Endodermal cell (in vitro differentiated cells): ENCODE measurements at regions not wholly inside any gene's neighbourhood (a gene's known extent, or its start where the extent isn't known, plus 50 kb on each side); places are given as distances from the start of the nearest gene placed in this dataset.

Source experiments
- DNase-seq: peaks from one replicate; pipeline ENCODE4 v3.0.0-alpha.2; 2017
- H3K27ac ChIP-seq: 2 replicates; pipeline ENCODE4 v1.5.1; 2013; ENCODE audit warnings: mild to moderate bottlenecking, low read depth, low read length, moderate library complexity
- H3K27me3 ChIP-seq: 2 replicates; pipeline ENCODE4 v1.6.1; 2013; ENCODE audit warnings: mild to moderate bottlenecking, low read length, moderate library complexity; ENCODE audit not compliant: insufficient read depth, control insufficient read depth, poor library complexity, severe bottlenecking
- H3K36me3 ChIP-seq: 2 replicates; pipeline ENCODE4 v1.7.0; 2013; ENCODE audit warnings: mild to moderate bottlenecking, low read length, moderate library complexity; ENCODE audit not compliant: control insufficient read depth, insufficient read depth
- H3K4me1 ChIP-seq: one replicate; pipeline ENCODE4 v1.7.0; 2013; ENCODE audit warnings: low read length; ENCODE audit not compliant: control insufficient read depth, insufficient read depth
- H3K4me3 ChIP-seq: 2 replicates; pipeline ENCODE4 v1.5.1; 2013; ENCODE audit warnings: mild to moderate bottlenecking, low read length, moderate library complexity
- H3K9ac ChIP-seq: 2 replicates; pipeline ENCODE4 v1.6.1; 2013; ENCODE audit warnings: mild to moderate bottlenecking, low read length, moderate library complexity; ENCODE audit not compliant: poor library complexity, severe bottlenecking; ENCODE audit errors: extremely low read depth
- H3K9me3 ChIP-seq: 2 replicates; pipeline ENCODE4 v1.6.1; 2013; ENCODE audit warnings: mild to moderate bottlenecking, low read length, moderate library complexity; ENCODE audit not compliant: control insufficient read depth
- H3K27ac Mint-ChIP-seq: 2 replicates; pipeline ENCODE4 v1.8.0; 2020; ENCODE audit warnings: mixed read lengths
- H3K27me3 Mint-ChIP-seq: 2 replicates; pipeline ENCODE4 v1.8.0; 2021; ENCODE audit warnings: mild to moderate bottlenecking, mixed read lengths; ENCODE audit not compliant: insufficient read depth
- H3K36me3 Mint-ChIP-seq: 2 replicates; pipeline ENCODE4 v1.8.0; 2020; ENCODE audit warnings: low read depth, mixed read lengths
- H3K4me1 Mint-ChIP-seq: 2 replicates; pipeline ENCODE4 v1.8.0; 2020; ENCODE audit warnings: mixed read lengths
- H3K4me3 Mint-ChIP-seq: 2 replicates; pipeline ENCODE4 v1.8.0; 2020; ENCODE audit warnings: mild to moderate bottlenecking, moderate library complexity, mixed read lengths
- H3K9me3 Mint-ChIP-seq: 2 replicates; pipeline ENCODE4 v1.8.0; 2020; ENCODE audit warnings: mild to moderate bottlenecking, mixed read lengths
- WGBS, 2 experiments: methylation state at CpG; one replicate each; pipeline versions ENCODE4 v1.1.5 to v1.1.7; 2013; ENCODE audit warnings: missing lambda C conversion rate in 2 of 2, mixed read lengths in 1 of 2; ENCODE audit not compliant: insufficient coverage in 1 of 2, insufficient read length in 1 of 2; 5-methylcytosine and 5-hydroxymethylcytosine counted together
- TF ChIP-seq, protein P1 (sequence below): fragments of 200-600 bp; sonication (generic); conservative IDR thresholded peaks from 2 replicates; pipeline ENCODE4 v1.5.0; 2021; ENCODE audit warnings: antibody characterized with exemption, mild to moderate bottlenecking

GRCh38 chr16:62648256-62648655 lies 612.0 kb upstream of the CDH8 start:
- Histone ChIP-seq H3K27me3 (no peaks in the 10 kb centered on the region), H3K9me3 (no peaks in the 10 kb centered on the region), H3K9ac (no peak overlapping the region), H3K4me1 (no peaks in the 10 kb centered on the region), H3K27ac (no peak overlapping the region), H3K36me3 (no peaks in the 10 kb centered on the region), H3K4me3 (no peak overlapping the region)
- TF ChIP-seq, protein P1, sequence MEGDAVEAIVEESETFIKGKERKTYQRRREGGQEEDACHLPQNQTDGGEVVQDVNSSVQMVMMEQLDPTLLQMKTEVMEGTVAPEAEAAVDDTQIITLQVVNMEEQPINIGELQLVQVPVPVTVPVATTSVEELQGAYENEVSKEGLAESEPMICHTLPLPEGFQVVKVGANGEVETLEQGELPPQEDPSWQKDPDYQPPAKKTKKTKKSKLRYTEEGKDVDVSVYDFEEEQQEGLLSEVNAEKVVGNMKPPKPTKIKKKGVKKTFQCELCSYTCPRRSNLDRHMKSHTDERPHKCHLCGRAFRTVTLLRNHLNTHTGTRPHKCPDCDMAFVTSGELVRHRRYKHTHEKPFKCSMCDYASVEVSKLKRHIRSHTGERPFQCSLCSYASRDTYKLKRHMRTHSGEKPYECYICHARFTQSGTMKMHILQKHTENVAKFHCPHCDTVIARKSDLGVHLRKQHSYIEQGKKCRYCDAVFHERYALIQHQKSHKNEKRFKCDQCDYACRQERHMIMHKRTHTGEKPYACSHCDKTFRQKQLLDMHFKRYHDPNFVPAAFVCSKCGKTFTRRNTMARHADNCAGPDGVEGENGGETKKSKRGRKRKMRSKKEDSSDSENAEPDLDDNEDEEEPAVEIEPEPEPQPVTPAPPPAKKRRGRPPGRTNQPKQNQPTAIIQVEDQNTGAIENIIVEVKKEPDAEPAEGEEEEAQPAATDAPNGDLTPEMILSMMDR = no peak
- DNase-seq = no peak
- WGBS, 2 experiments = 95 to 100% methylated on average over 1 to 2 of the region's 2 CpGs
- no peaks in the 10 kb centered on the region for H3K27me3 Mint-ChIP-seq
- H3K36me3 Mint-ChIP-seq = no peaks in the 10 kb centered on the region
- no peak overlapping the region for H3K27ac Mint-ChIP-seq
- H3K4me1 Mint-ChIP-seq = no peaks in the 10 kb centered on the region
- H3K9me3 Mint-ChIP-seq = no peaks in the 10 kb centered on the region
- H3K4me3 Mint-ChIP-seq = no peak overlapping the region

DNA sequence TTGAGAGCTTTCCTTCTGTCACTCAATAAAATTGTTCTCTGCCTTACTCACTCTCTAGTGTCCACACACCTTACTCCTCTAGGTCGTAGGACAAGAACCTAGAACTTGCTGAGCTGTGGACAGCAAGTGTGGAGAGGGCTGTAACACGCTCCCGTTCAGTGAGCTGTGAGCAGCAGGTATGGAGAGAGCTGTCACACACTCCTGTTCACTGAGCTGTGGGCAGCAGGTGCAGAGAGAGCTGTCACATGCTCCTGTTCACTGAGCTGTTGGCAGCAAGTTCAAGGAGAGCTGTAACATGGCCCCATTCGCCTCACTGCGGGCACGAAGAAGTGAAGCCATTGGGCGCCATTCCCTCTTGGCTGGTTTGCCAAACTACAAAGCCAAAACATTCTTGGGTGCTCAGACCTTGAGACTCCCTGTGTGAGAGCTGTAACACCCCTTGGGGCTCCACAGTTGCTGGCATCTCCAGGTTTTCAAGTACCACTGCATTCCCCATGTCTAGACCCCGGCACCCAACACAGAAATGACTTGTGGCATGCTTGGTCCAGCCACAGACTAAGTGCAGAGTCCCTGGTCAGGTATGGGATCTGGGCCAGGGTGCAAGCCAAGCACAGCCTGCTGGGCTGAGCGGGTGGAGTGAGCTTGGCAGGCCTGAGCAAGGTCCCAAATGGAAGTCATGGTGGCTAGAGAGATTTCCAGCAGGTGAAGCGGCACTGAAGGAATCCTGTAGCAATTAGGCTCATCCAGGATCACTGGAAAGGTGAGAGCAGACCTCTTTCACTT lies 608.0 kb upstream of the CDH8 start:
- 94 to 97% methylated on average over 9 to 10 of the region's 10 CpGs for WGBS, 2 experiments

DNA sequence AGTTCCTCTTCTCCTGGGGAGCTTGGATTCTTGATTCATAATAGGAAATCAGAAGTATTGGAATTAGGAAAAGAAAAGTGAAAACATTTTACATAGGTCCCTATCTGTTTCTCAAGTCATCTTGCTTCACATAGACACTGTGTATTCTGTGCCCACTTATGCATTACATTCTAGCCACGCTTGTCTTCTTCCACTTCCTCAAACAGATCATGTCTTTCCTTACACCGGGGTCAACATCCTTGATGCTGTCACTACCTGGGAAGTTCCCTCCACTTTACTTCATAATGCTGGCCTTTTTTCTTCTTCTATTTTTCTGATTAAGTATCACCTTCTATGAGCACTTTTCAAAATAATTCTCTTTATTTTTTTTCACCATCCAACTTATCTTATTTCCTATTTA lies 606.4 kb upstream of the CDH8 start:
- Mint-ChIP-seq H3K9me3 (no peaks in the 10 kb centered on the region), H3K4me3 (no peak overlapping the region), H3K4me1 (no peaks in the 10 kb centered on the region), H3K36me3 (no peaks in the 10 kb centered on the region), H3K27me3 (no peaks in the 10 kb centered on the region), H3K27ac (no peak overlapping the region)
- no peak overlapping the region for H3K9ac ChIP-seq
- DNase-seq = no peak
- TF ChIP-seq, protein P1 = no peak
- no peaks in the 10 kb centered on the region for H3K4me1 ChIP-seq
- H3K4me3 ChIP-seq = no peak overlapping the region
- H3K27ac ChIP-seq = no peak overlapping the region
- H3K27me3 ChIP-seq = no peaks in the 10 kb centered on the region
- WGBS, 2 experiments = 91 to 96% methylated on average over 2 of the region's 2 CpGs
- no peaks in the 10 kb centered on the region for H3K9me3 ChIP-seq
- no peaks in the 10 kb centered on the region for H3K36me3 ChIP-seq

More for the DNA sequence above, 608.0 kb upstream of the CDH8 start:
- no peak overlapping the region for H3K9ac ChIP-seq
- TF ChIP-seq, protein P1 = no peak
- H3K27me3 ChIP-seq = no peaks in the 10 kb centered on the region
- no peak overlapping the region for H3K4me3 ChIP-seq
- Mint-ChIP-seq H3K4me1 (no peaks in the 10 kb centered on the region), H3K36me3 (no peaks in the 10 kb centered on the region), H3K9me3 (no peaks in the 10 kb centered on the region), H3K4me3 (no peak overlapping the region), H3K27me3 (no peaks in the 10 kb centered on the region), H3K27ac (no peak overlapping the region)
- no peak for DNase-seq
- H3K9me3 ChIP-seq = no peaks in the 10 kb centered on the region
- no peak overlapping the region for H3K27ac ChIP-seq
- no peaks in the 10 kb centered on the region for H3K36me3 ChIP-seq
- H3K4me1 ChIP-seq = no peaks in the 10 kb centered on the region
